MM.1S (cell line): ENCODE measurements at regions not wholly inside any gene's neighbourhood (a gene's known extent, or its start where the extent isn't known, plus 50 kb on each side); places are given as distances from the start of the nearest gene placed in this dataset.

ENCODE experiments used
- EZH2 ChIP-seq: fragments of 300-600 bp; sonication (generic); optimal IDR thresholded peaks from 2 replicates; pipeline ENCODE3; 2017; ENCODE audit warnings: low read depth, mild to moderate bottlenecking, antibody characterized with exemption, low read length, mixed read lengths
- EZH2phosphoT487 ChIP-seq: fragments of 300-600 bp; sonication (generic); IDR thresholded peaks from 2 replicates; pipeline ENCODE4 v1.6.1; 2018; ENCODE audit warnings: antibody characterized with exemption, low read length
- TF ChIP-seq, protein P1 (sequence below): fragments of 300-600 bp; sonication (generic); IDR thresholded peaks from 2 replicates; pipeline ENCODE4 v1.5.1; 2016; ENCODE audit warnings: antibody characterized with exemption, low read length, mixed read lengths

DNA sequence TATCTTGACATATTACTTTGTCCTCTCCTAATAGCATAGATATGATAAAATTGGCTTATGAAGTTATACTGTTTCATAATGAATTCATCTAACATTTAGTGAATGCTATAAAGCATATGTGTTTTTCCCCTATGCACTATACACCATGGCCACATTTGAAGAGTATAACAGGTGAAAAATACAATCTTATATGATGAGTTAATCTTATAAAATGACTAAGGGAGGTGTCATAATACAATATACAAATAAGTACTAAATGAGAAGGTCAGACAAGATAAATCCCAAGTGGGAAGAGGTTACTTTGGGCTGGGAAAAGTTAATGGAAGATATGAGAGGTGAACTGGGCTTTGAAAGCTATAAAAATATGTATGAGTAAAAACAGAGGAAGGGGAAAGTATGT lies 174.4 kb downstream of the PCSK1 start:
- TF ChIP-seq, protein P1, sequence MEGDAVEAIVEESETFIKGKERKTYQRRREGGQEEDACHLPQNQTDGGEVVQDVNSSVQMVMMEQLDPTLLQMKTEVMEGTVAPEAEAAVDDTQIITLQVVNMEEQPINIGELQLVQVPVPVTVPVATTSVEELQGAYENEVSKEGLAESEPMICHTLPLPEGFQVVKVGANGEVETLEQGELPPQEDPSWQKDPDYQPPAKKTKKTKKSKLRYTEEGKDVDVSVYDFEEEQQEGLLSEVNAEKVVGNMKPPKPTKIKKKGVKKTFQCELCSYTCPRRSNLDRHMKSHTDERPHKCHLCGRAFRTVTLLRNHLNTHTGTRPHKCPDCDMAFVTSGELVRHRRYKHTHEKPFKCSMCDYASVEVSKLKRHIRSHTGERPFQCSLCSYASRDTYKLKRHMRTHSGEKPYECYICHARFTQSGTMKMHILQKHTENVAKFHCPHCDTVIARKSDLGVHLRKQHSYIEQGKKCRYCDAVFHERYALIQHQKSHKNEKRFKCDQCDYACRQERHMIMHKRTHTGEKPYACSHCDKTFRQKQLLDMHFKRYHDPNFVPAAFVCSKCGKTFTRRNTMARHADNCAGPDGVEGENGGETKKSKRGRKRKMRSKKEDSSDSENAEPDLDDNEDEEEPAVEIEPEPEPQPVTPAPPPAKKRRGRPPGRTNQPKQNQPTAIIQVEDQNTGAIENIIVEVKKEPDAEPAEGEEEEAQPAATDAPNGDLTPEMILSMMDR: no peak
- TF ChIP-seq EZH2 (no peak), EZH2phosphoT487 (no peak)
